Heart left ventricle (tissue), 13 donors: ENCODE measurements at regions not wholly inside any gene's neighbourhood (a gene's known extent, or its start where the extent isn't known, plus 50 kb on each side); places are given as distances from the start of the nearest gene placed in this dataset.

Experiments
- CTCF ChIP-seq, 12 donors: fragments of 200-600 bp; sonication (generic) in 4 of 12; IDR thresholded peaks; one replicate each; pipeline versions ENCODE4 v1.5.0 to v1.8.0; 2018 to 2022; ENCODE audit warnings: antibody characterized with exemption in 12 of 12, mild to moderate bottlenecking in 5 of 12
- POLR2A ChIP-seq, 2 donors: fragments of 450-650 bp; IDR thresholded peaks; one replicate each; pipeline ENCODE4 v1.6.1; 2017; ENCODE audit warnings: antibody characterized with exemption in 2 of 2, mild to moderate bottlenecking in 2 of 2, moderate library complexity in 2 of 2
- donor health status: ischemic (EF 13 %, LVEDD 7.1; RV severe dilation, severe dysfunction).
- donor health status: DM: no; HTN: yes; CAD: no.
- donor health status: DM: no; HTN: no; CAD: no.
- donor health status: ischemic (EF 25% LVEDD 6.9; RV normal size, moderate dysfunction).
- donor health status: ischemic (EF 25% LVEDD 5.7; RV mildly dilated, moderate dysfunction).
- donor health status: ischemic (EF 35%, LVEDD 5.7; RV mildly dilated, moderate dysfunction).
- donor health status: nonischemic (EF 11% LVEDD 7.7; RV severe dilation, severe dysfunction).
- donor health status: DM: yes; HTN: yes; CAD: no.
- donor health status: PGD.
- donor health status: ischemic (EF 29% LVEDD 5.4; RV normal size, mild dysfunction).
- donor health status: nonischemic (EF 23%, LVEDD 6.1; RV moderate dilation, normal function).

DNA sequence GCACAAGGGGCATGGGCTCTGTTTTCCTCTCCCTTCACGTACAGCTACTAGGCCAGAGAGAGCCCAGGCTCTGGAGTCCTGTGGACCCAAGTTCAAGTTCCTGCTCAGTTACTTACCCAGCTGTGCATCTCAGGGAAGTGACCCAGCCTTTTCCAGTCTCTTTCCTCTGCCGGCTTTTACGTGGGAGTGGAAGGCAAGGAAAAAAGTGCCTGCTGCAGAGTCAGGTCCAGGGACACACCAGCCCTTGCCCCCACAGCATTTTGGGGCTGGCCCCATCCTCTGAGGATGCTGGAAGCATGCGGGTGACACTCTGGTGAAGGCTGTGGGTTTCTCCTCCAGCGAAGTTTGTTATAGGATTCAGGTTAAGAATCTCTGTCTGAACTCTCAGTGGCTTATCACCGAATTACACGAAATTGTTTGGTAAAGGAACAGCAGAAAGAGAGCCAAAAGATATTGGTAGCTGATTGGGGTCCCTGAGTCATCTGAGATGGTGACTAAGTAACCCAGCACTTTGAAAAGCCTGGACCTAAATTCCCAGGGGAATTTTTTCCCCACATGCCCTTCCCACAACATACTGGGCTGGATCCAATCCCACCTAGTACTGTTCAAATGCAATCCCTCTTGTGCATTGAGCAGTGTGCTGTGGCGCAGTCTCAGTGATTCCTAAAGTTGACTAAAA is 424.3 kb downstream of the RPS24 start:
- TF ChIP-seq CTCF (IDR thresholded peaks at IDR 0.05) = no peak
- TF ChIP-seq POLR2A (IDR thresholded peaks at IDR 0.05) = no peak
